Chondrocyte (in vitro differentiated cells): ENCODE measurements at regions not wholly inside any gene's neighbourhood (a gene's known extent, or its start where the extent isn't known, plus 50 kb on each side); places are given as distances from the start of the nearest gene placed in this dataset.
"Not testable (repeated sequence)": the region's sequence is repeated elsewhere in the genome, so short reads cannot be mapped to it uniquely, and the experiment has no call there.

Experiments
- DNase-seq: peaks from one replicate; pipeline ENCODE4 v3.0.0; 2021; ENCODE audit warnings: mixed read lengths, low spot score
- H3K27ac Mint-ChIP-seq: one replicate; pipeline ENCODE4 v1.8.0; 2021; ENCODE audit warnings: mild to moderate bottlenecking, moderate library complexity, mixed read lengths; ENCODE audit not compliant: unreplicated experiment
- H3K27me3 Mint-ChIP-seq: 2 replicates; pipeline ENCODE4 v1.8.0; 2021; ENCODE audit warnings: low read depth, mixed read lengths
- H3K36me3 Mint-ChIP-seq: 2 replicates; pipeline ENCODE4 v1.8.0; 2021; ENCODE audit warnings: low read depth, mixed read lengths
- H3K4me1 Mint-ChIP-seq: 2 replicates; pipeline ENCODE4 v1.8.0; 2021; ENCODE audit warnings: low read depth, mild to moderate bottlenecking, mixed read lengths
- H3K4me3 Mint-ChIP-seq: one replicate; pipeline ENCODE4 v1.8.0; 2021; ENCODE audit warnings: mild to moderate bottlenecking, moderate library complexity, mixed read lengths; ENCODE audit not compliant: unreplicated experiment
- H3K9me3 Mint-ChIP-seq: 2 replicates; pipeline ENCODE4 v1.8.0; 2021; ENCODE audit warnings: low read depth, mixed read lengths
- CTCF ChIP-seq: fragments of 200-600 bp; sonication (generic); IDR thresholded peaks from 2 replicates; pipeline ENCODE4 v1.5.0; 2021; ENCODE audit warnings: antibody characterized with exemption, mild to moderate bottlenecking, moderate library complexity

- no peaks in the 10 kb centered on the region for H3K36me3 Mint-ChIP-seq
- no peak overlapping the region for H3K27ac Mint-ChIP-seq
- peaks cover 1% of the 10 kb centered on the region for H3K27me3 Mint-ChIP-seq
- no peak for TF ChIP-seq CTCF
- no peaks in the 10 kb centered on the region for H3K9me3 Mint-ChIP-seq
- no peak for DNase-seq
- H3K4me3 Mint-ChIP-seq: no peak overlapping the region
- H3K4me1 Mint-ChIP-seq: peaks cover 2% of the 10 kb centered on the region
These were observed 111.3 kb downstream of the OR2B2 start for GRCh38 chr6:27800731-27801373.

DNA sequence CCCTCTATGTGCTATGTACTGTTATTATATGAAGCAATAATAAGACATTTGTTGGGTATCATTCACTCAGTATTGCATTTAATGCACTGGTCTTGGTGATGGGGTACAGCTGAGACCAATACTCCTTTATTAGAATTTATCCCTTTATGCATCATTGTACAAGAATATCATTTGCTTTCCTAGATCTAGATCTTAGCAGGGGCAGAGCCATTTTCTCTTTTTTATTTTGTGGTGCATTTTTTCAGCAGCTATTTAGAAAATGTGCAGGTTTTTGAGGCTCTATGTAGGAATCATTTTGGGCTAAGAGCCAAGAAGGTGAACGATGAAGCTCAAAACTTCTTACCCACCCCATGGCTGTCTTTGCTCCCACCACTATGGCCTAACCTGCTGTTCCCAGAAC, 114.2 kb downstream of the OR2B2 start:
- no peaks in the 10 kb centered on the region for H3K36me3 Mint-ChIP-seq
- no peak overlapping the region for H3K27ac Mint-ChIP-seq
- H3K4me1 Mint-ChIP-seq: peaks cover 10% of the 10 kb centered on the region
- DNase-seq: no peak
- peaks cover 1% of the 10 kb centered on the region for H3K27me3 Mint-ChIP-seq
- H3K9me3 Mint-ChIP-seq: no peaks in the 10 kb centered on the region
- H3K4me3 Mint-ChIP-seq: no peak overlapping the region
- TF ChIP-seq CTCF: no peak

- not testable (repeated sequence) for DNase-seq, H3K4me3 Mint-ChIP-seq, H3K36me3 Mint-ChIP-seq, H3K27ac Mint-ChIP-seq, H3K27me3 Mint-ChIP-seq, H3K9me3 Mint-ChIP-seq
- H3K4me1 Mint-ChIP-seq: peaks cover 18% of the 10 kb centered on the region
These were observed 115.3 kb downstream of the OR2B2 start for GRCh38 chr6:27796736-27797481.

- H3K27me3 Mint-ChIP-seq: peaks cover 1% of the 10 kb centered on the region
- DNase-seq: no peak
These were observed 116.3 kb downstream of the OR2B2 start for GRCh38 chr6:27795697-27796494.

More at GRCh38 chr6:27795697-27796494, 116.3 kb downstream of the OR2B2 start:
- peak; percentile 89 for TF ChIP-seq CTCF
- no peaks in the 10 kb centered on the region for H3K36me3 Mint-ChIP-seq
- peaks cover 18% of the 10 kb centered on the region for H3K4me1 Mint-ChIP-seq
- H3K27ac Mint-ChIP-seq: no peak overlapping the region
- no peak overlapping the region for H3K4me3 Mint-ChIP-seq
- H3K9me3 Mint-ChIP-seq: no peaks in the 10 kb centered on the region
